Bronchial epithelial cell (primary cell): ENCODE measurements at regions not wholly inside any gene's neighbourhood (a gene's known extent, or its start where the extent isn't known, plus 50 kb on each side); places are given as distances from the start of the nearest gene placed in this dataset.
"Not testable (repeated sequence)": the region's sequence is repeated elsewhere in the genome, so short reads cannot be mapped to it uniquely, and the experiment has no call there.

Experiments
- DNase-seq: peaks from one replicate; pipeline ENCODE4 v3.0.0-alpha.2; 2010; ENCODE audit warnings: low read depth
- FAIRE-seq: peaks from 2 replicates; lab custom pipeline; 2011; peaks lifted over from hg19 to GRCh38; lab: Jason Lieb, UNC
- H3K27me3 ChIP-seq: 2 replicates; pipeline ENCODE4 v1.5.1; 2011; ENCODE audit warnings: low read length; ENCODE audit not compliant: control insufficient read depth, insufficient read depth
- H3K36me3 ChIP-seq: 2 replicates; pipeline ENCODE4 v1.5.1; 2011; ENCODE audit warnings: low read length; ENCODE audit not compliant: control insufficient read depth, insufficient read depth
- H3K4me3 ChIP-seq: 2 replicates; pipeline ENCODE4 v1.5.1; 2011; ENCODE audit warnings: mild to moderate bottlenecking, low read depth, low read length, control low read depth
- TF ChIP-seq, protein P1 (sequence below): IDR thresholded peaks from 2 replicates; pipeline ENCODE4 v1.5.1; 2011; ENCODE audit warnings: mild to moderate bottlenecking, moderate library complexity, low read length, control low read depth, inconsistent platforms; ENCODE audit not compliant: insufficient read depth, severe bottlenecking

DNA sequence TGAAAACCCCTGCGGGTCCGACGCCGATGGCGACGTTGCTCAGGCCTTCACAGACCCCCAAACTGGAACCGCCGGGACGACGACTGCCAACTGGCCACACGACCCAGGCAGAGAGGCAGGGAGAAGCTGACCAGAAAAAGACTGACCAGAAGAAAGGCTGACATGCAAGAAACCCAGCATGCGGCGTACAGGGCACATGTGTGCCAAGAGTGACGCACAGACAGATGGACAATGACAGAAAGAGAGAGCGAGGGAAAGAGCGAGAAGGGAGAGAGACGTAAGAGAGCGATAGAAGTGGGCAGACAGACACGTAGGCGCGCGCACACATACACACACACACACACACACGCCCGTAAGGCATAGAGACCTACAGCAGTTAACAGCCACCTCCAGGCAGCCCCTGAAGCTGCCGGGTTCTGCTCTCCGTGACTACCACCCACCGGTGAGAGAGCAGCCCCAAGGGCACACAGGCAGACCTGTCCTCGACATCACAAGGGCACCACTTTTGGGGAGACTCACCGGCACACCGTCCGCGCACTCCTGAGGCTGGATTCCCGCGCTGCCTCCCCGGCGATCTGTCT lies 67.2 kb upstream of the ZNF527 start:
- Histone ChIP-seq H3K27me3 (no peaks in the 10 kb centered on the region), H3K36me3 (no peaks in the 10 kb centered on the region), H3K4me3 (no peak overlapping the region)
- TF ChIP-seq, protein P1, sequence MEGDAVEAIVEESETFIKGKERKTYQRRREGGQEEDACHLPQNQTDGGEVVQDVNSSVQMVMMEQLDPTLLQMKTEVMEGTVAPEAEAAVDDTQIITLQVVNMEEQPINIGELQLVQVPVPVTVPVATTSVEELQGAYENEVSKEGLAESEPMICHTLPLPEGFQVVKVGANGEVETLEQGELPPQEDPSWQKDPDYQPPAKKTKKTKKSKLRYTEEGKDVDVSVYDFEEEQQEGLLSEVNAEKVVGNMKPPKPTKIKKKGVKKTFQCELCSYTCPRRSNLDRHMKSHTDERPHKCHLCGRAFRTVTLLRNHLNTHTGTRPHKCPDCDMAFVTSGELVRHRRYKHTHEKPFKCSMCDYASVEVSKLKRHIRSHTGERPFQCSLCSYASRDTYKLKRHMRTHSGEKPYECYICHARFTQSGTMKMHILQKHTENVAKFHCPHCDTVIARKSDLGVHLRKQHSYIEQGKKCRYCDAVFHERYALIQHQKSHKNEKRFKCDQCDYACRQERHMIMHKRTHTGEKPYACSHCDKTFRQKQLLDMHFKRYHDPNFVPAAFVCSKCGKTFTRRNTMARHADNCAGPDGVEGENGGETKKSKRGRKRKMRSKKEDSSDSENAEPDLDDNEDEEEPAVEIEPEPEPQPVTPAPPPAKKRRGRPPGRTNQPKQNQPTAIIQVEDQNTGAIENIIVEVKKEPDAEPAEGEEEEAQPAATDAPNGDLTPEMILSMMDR: no peak
- FAIRE-seq: no peak
- DNase-seq: no peak

DNA sequence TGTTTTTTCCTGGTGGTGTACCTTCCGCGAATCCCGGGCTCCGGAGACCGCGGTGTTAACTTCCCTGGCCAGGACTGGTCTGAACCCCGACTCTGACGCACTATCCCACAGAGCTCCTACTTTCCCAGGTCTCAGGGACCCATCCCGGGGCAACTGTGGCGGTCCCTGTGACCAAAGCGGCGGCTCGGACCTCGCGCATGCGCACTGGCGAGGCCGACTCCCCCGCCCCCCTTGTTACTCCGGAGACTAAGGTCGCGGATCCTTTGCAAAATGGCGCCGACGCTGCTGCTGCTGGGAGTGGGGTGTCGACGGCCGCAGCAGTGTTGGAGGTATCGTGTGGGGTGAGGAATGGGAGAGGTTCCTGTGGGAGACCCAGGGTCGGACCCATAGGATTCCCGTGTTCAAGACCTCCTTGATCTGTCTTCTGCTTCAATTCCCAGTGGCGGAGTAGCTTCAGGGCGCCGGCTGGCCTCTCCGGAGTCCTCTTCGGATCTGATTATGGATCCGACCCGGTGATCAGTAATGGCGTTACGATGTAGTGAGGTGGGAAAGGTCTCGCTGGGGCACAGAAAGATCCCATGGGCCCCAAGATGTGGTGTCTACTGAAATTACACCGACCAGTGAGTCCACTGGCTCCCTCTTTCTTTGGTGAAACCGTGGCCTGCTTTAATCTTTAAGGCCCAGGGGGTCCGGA lies 66.6 kb upstream of the ZNF527 start:
- TF ChIP-seq, protein P1: no peak
- H3K36me3 ChIP-seq: no peaks in the 10 kb centered on the region
- DNase-seq: no peak
- H3K27me3 ChIP-seq: no peaks in the 10 kb centered on the region
- H3K4me3 ChIP-seq: no peak overlapping the region
- FAIRE-seq: no peak

DNA sequence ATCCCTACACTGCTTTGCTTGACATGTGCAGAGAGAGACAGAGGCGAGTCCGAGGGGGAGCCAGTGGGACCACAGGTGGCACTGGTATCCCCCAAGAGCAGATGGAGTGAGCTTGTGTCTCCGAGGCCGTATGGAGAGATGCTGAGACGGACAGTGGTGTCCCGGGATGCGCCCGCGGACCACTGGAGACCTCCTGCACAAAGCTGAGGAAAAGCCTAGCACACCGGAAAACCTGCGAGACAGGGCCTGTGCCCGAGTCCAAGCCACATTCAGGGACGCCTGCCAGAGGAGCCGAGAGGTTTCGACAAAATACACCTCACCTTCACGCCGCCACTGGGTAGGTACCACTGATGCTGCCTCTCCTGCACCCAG lies 66.0 kb upstream of the ZNF527 start:
- FAIRE-seq (no peak), DNase-seq (no peak)
- no peaks in the 10 kb centered on the region for H3K36me3 ChIP-seq
- no peaks in the 10 kb centered on the region for H3K27me3 ChIP-seq
- TF ChIP-seq, protein P1: no peak
- H3K4me3 ChIP-seq: no peak overlapping the region

DNA sequence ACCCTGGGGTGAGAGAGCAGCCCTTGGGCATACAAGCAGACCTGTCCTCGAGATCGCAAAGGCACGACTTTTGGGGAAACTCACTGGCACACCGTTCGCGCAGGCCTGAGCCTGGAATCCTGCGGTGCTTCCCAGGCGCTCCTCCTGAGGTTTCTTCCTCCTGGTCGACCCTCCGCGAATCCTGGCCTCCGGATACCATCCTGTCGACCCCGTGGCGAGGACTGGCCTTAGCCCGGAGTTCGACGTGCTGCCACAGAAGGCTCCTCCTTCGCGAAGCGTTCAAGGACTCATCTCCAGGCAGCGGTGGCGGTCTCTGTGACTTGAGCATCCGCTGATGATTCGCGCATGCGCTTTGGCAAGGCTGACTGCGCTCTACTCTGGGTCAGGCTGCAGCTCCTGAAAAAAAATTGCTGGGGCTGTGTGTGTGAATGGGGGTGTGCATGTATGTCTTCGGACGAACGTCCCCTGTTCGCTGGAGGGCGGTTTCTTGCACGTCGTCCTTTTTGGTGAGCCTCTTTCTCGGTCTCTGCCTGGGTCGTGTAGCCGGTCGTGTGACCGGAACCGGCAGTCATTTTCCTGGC lies 64.4 kb upstream of the ZNF527 start:
- no peak for FAIRE-seq
- Histone ChIP-seq H3K4me3 (no peak overlapping the region), H3K27me3 (no peaks in the 10 kb centered on the region), H3K36me3 (no peaks in the 10 kb centered on the region)
- TF ChIP-seq, protein P1: no peak
- DNase-seq: no peak

DNA sequence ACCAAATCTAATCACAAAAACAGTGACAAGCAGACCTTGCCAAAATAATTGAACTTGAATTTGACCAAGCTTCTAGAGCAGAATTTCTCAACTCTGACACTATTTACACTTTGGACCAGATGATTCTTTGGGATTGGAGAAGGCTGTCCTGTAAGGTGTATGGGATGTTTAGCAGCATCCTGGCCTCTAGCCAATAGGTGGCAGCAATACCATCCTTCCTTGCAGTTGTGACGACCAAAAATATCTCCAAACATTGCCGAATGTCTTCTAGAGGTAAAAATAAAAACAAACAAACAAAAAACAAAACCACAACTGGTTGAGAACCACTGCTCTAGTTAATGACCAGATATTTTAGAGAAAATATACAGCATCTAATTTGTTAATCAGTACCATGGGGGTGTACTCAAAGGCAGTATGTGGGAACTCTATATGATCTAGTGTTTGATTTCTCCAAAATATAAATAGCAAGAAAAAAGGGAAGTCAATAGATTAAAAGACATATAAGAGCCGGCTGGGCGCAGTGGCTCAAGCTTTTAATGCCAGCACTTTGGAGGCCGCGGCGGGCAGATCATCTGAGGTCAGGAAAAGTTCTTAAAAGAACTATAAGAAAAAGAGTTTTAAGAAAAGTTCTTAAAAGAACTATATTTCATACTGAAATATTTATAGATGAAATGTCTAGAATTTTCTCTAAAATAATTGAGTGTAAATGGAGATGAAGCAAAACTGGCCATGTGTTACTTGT lies 60.9 kb upstream of the ZNF527 start:
- FAIRE-seq (no peak), DNase-seq (no peak)
- TF ChIP-seq, protein P1: peak; percentile 28
- no peaks in the 10 kb centered on the region for H3K27me3 ChIP-seq
- H3K4me3 ChIP-seq: no peak overlapping the region
- H3K36me3 ChIP-seq: no peaks in the 10 kb centered on the region

DNA sequence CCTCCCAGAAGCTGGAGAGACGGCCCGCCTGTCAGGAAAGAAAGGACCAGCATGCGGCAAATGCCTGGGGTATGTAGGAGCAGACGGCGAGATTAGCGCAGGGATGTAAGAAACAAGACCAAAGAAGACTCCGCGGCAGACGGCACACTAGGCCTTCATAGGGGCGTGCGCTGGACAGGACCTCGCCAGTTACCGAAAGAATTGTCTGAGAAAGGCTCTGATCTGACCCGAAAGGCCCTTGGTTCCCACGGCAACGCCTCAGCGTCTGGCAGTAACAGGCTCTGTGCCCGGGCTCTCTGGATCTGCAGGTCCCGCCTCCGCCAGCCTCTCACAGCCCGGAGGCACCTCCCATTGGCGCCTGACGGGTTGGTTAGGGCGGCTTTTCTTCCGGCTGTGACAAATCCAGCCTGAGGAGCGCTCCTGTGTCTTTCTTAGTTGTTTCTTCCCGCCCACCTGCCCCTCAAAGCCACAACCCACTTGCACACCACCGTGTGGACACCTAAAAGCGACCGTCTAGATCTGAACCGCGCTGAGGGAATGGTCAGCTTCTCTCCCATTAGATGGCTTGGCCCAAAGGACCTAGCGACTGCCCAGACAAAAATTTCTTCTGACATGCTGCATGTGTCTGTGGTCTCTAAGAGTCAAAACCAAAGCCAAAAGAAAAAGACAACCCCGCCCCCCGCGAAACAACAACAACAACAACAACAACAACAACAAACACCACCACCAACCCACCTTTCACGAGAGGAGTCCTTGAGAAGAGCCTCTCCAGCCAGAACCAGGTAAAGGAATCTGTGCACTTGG lies 58.2 kb upstream of the ZNF527 start:
- H3K27me3 ChIP-seq, H3K36me3 ChIP-seq: not testable (repeated sequence)
- peak overlapping the region; percentile 37 for H3K4me3 ChIP-seq
- FAIRE-seq (peak; percentile 36), DNase-seq (peak; percentile 34)
